ENCODE measurements at regions not wholly inside any gene's neighbourhood (a gene's known extent, or its start where the extent isn't known, plus 50 kb on each side); places are given as distances from the start of the nearest gene placed in this dataset.
A peak's percentile ranks its signal among the peaks of the same experiment; 100 is the strongest.

GRCh38 chr7:134391223-134391622 is 67.7 kb downstream of the AKR1B1 start:
- no peak for DNase-seq (ENCODE audit: low read depth)

DNA sequence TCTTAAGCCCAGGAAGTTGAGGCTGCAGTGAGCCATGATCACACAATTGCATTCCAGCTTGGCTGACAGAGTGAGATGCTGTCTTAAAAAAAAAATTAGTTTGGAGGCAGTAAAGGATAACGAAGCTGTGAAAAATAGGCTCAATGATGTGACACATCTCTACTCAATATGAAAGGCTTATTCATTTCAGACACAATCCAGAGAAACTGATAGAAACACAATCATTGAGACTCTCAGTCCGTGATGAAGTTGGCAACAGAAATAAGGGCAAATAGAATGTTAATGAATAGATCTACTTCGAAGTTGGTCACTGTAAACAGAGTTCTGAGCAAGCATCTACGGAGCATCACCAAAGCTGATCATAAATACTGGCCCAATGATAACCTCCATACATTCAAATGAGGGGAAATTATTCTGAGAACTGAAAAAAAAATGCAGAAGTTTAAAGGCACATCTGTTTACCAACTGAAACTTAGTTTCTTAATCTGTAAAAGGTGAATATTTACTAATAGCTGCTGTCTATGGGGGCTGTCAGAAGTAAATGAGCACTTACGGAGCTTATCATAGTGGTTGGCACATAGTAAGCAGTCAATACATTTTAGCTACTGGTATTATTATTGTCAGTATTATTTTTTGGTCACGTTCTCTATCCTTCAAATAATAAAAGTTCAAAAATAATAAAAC is 70.4 kb downstream of the AKR1B1 start:
- DNase-seq (ENCODE audit: low read depth): no peak

DNA sequence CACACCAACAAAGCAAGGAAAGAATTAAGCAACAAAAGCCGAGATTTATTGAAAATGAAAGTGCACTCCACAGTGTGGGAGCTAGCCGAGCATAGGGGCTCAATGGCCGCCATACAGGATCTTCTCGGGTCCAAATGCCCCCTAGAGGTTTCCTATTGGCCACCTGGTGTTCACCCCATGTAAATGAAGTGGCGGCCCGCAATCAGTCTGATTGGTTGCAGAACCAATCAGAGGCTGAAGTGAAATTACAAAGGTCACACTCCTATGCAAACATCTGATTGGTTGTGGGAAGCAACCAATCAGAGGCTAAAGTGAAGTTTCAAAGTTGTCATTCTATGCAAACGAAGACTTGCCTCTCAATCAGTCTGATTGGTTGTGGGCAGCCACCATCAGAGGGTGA is 61.8 kb upstream of the SLC35B4 start:
- no peak for DNase-seq (ENCODE audit: low read depth)

DNA sequence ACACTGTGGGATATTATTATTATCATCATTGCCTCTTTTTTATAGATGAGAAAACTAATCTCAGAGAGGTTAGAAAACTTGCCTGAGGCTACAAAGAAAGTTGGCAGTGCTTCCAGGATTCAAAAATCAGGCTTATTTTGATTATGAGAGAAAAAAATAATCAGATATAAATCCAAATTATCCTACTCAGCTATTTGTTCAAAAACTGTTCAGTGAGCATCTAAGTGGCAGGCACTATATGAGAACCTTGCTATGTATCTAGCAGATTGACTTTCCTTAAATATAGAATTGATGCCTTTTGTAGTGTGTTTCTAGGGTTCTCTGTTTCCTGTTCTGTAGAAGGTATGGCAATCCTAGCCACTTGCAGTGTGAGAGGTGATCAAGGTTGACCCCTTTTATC is 60.0 kb upstream of the SLC35B4 start:
- no peak for DNase-seq (ENCODE audit: low read depth)

DNA sequence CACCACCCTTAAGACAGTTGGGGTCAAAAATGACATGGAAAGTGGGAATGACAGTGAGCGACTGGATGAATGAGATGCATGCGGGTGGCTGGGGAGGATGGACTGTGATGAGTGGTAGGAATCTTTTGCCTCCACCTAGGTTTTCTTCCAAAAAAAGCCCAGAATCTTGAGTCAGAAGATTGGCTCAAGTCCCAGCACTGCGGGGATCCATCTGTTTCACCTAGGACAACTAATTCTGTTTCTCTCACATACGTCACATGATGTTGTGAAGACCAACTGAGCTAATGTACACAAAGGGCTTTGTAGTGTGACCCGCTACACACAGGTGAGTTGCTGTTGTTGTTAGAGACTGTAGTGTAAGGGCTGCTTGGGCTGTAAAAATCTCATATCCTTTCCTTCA is 58.5 kb upstream of the SLC35B4 start:
- DNase-seq (ENCODE audit: low read depth): no peak

DNA sequence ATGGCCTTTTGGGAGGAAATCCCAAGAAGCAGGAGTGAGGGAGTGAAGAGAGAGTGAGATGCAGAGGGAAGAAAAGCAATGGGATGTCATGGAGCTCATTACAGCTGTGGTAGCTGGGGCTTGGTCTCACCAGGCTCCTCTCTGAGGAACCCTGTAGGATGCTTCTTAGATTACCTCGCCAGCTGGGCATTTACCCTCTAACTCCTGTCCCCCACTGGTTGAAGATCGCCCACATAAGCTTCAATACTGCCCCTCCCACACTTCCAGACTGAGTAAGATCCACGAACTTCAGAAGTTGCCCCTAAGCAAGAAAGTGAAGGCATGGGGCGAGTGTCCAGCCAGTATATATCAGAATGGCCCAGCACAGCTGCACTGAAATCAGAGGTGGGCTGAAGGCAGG is 58.1 kb upstream of the SLC35B4 start:
- DNase-seq (ENCODE audit: low read depth): no peak

DNA sequence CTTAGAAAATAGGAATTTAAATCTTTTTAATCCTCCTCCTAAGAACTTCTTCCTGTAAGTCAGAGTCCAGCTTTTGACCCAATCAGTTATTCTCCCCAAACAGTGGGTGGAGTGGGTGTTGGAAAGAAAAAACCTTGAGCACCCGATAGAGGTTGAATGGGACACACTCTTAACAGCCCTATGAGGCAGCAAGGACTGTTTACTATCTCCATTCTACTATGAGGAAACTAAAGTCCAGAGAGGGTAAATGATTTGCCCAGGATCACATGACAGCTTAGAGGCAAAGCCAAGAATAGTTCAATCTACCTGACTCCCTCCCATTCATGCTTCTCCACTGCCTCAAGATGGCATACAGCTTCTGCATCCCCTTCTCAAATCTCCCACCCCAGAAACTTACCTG is 57.6 kb upstream of the SLC35B4 start:
- DNase-seq (ENCODE audit: low read depth): peak; percentile 74

- no peak for DNase-seq (ENCODE audit: low read depth)
Measured at GRCh38 chr7:134372858-134373257, 56.1 kb upstream of the SLC35B4 start.

- DNase-seq (ENCODE audit: low read depth): no peak
Measured at GRCh38 chr7:134371971-134372370, 55.2 kb upstream of the SLC35B4 start.

GRCh38 chr7:134371536-134371935 is 54.8 kb upstream of the SLC35B4 start:
- DNase-seq (ENCODE audit: low read depth): no peak

- no peak for DNase-seq (ENCODE audit: low read depth)
Measured at GRCh38 chr7:134370135-134370534, 53.4 kb upstream of the SLC35B4 start.

DNA sequence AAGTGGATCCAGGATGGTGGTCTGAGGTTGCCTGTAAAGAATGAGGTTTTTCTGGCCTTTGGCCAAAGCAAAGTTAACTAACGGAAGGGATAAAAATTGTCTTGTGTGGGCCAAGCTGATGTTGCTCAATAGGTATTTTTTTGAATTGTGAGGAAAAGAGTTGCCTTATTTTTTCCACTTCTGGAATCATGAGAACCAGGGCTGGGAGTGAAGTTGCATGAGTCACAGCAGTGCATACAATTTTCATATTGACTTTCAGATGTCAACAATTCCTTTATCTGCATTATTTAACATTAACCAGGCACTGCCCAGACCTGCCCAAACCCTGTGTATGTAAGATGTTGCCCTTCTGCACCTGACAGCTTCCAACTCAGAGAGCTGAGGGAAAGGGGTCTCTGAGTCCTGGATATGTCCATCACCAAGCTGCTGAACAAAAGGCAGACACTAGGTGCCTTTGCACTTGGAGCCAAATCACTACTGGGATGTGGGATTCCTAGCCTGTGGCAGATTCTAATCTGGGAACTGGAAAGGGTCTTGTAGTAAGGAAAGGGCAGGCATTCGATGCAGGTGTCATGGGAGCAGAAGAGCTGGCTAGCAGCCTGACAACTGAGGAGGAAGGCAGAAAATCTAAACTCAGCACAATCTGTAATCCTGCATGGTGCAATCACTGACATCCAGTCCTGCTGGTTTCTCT is 52.3 kb upstream of the SLC35B4 start:
- peak; percentile 92 for DNase-seq (ENCODE audit: low read depth)

- DNase-seq (ENCODE audit: low read depth): no peak
Measured at GRCh38 chr7:134367956-134368749, 51.4 kb upstream of the SLC35B4 start.

All from renal cortical epithelial cell (primary cell).